GM12878 (cell line): ENCODE measurements at regions not wholly inside any gene's neighbourhood (a gene's known extent, or its start where the extent isn't known, plus 50 kb on each side); places are given as distances from the start of the nearest gene placed in this dataset.

Experiments
- ATAC-seq: fragments of 200-7000 bp; cut with Tn5 transposase; 3 replicates; pipeline ENCODE4 v1.9.1; 2020; ENCODE audit warnings: mild to moderate bottlenecking, moderate library complexity
- BruUV-seq: library from RNA; stranded (reverse); fragments of 400-500 nt; replicated peaks from 2 replicates; lab custom pipeline; 2021; lab: Mats Ljungman, UMichigan
- CTCF ChIA-PET: fragments of 300-600 bp; sonication (Branson Sonifier 250); formaldehyde crosslinking; extraction: SDS; loops from one replicate; lab custom pipeline; 2021; ENCODE audit warnings: inconsistent platforms; lab: Yijun Ruan, JAX
- POLR2A ChIA-PET: fragments of 350-600 bp; formaldehyde crosslinking; extraction: SDS; loops from one replicate; lab custom pipeline; 2021; ENCODE audit warnings: inconsistent platforms; lab: Charles Lee
- RAD21 ChIA-PET: fragments of 300-600 bp; sonication (Branson Sonifier 250); formaldehyde crosslinking; loops from one replicate; lab custom pipeline; 2023; ENCODE audit warnings: antibody characterized with exemption; ENCODE audit not compliant: unreplicated experiment; lab: Charles Lee
- SMC1A ChIA-PET: fragments of 300-600 bp; sonication (Branson Sonifier 250); formaldehyde crosslinking; loops from one replicate; lab custom pipeline; 2023; ENCODE audit not compliant: unreplicated experiment, uncharacterized antibody; lab: Charles Lee
- DNase-seq: peaks from one replicate; pipeline ENCODE4 v3.0.0-alpha.2; 2011; ENCODE audit warnings: low read depth, low spot score
- FAIRE-seq: peaks from 3 replicates; lab custom pipeline; 2011; peaks lifted over from hg19 to GRCh38; lab: Jason Lieb, UNC
- H2AFZ ChIP-seq: 2 replicates; pipeline ENCODE4 v1.6.0; 2011; ENCODE audit warnings: low read depth, low read length, control low read depth; ENCODE audit not compliant: control insufficient read depth
- H3K27ac ChIP-seq: 2 replicates; pipeline ENCODE4 v1.5.1; 2011; ENCODE audit warnings: control low read depth; ENCODE audit not compliant: control insufficient read depth, insufficient read depth
- H3K27me3 ChIP-seq, 2 experiments: replicated peaks in 1 of 2; 2 replicates each; pipeline versions ENCODE4 v1.6.0 to v1.6.1; 2011; ENCODE audit warnings: low read length in 1 of 2; ENCODE audit not compliant: control insufficient read depth in 2 of 2, insufficient read depth in 2 of 2
- H3K36me3 ChIP-seq, 2 experiments: 2 replicates each; pipeline ENCODE4 v1.5.1; 2011; ENCODE audit warnings: low read length in 1 of 2; ENCODE audit not compliant: control insufficient read depth in 2 of 2, insufficient read depth in 2 of 2
- H3K4me1 ChIP-seq: 2 replicates; pipeline ENCODE4 v1.6.1; 2011; ENCODE audit warnings: mild to moderate bottlenecking, low read length, moderate library complexity, mixed read lengths; ENCODE audit not compliant: control insufficient read depth, insufficient read depth
- H3K4me2 ChIP-seq: 2 replicates; pipeline ENCODE4 v1.6.0; 2011; ENCODE audit warnings: control low read depth; ENCODE audit not compliant: control insufficient read depth, insufficient read depth
- H3K4me3 ChIP-seq: fragments of 200-600 bp; sonication (generic); 2 replicates; pipeline ENCODE4 v1.5.1; 2016
- H3K79me2 ChIP-seq: 2 replicates; pipeline ENCODE4 v1.6.0; 2011; ENCODE audit warnings: low read length; ENCODE audit not compliant: control insufficient read depth, insufficient read depth
- H3K9ac ChIP-seq: 2 replicates; pipeline ENCODE4 v1.8.0; 2011; ENCODE audit warnings: low read length, control low read depth, mixed read lengths; ENCODE audit not compliant: control insufficient read depth, insufficient read depth
- H3K9me3 ChIP-seq: replicated peaks from 3 replicates; pipeline ENCODE4 v1.5.1; 2011; ENCODE audit warnings: mild to moderate bottlenecking, low read length; ENCODE audit not compliant: control insufficient read depth, insufficient read depth
- H4K20me1 ChIP-seq: 2 replicates; pipeline ENCODE4 v1.6.0; 2011; ENCODE audit not compliant: control insufficient read depth, insufficient read depth
- BRCA1 ChIP-seq: IDR thresholded peaks from 2 replicates; pipeline ENCODE4 v1.6.1; 2011; ENCODE audit warnings: low read depth, low read length, improper control_type of control experiment
- CHD4 ChIP-seq: fragments of 200-600 bp; sonication (generic); IDR thresholded peaks from 2 replicates; pipeline ENCODE4 v1.6.1; 2016; ENCODE audit warnings: mild to moderate bottlenecking
- DPF2 ChIP-seq: fragments of 450-650 bp; IDR thresholded peaks from 2 replicates; pipeline ENCODE4 v1.6.1; 2017; ENCODE audit warnings: mild to moderate bottlenecking
- GABPA ChIP-seq: IDR thresholded peaks from 2 replicates; pipeline ENCODE4 v1.6.1; 2014; ENCODE audit warnings: antibody characterized with exemption, low read depth, mild to moderate bottlenecking, inconsistent platforms
- MEF2B ChIP-seq: fragments of 450-650 bp; IDR thresholded peaks from 2 replicates; pipeline ENCODE4 v1.6.1; 2018; ENCODE audit warnings: mild to moderate bottlenecking, moderate library complexity; ENCODE audit not compliant: partially characterized antibody, poor library complexity, severe bottlenecking
- MTA2 ChIP-seq: fragments of 450-650 bp; IDR thresholded peaks from 2 replicates; pipeline ENCODE4 v1.6.1; 2016; ENCODE audit warnings: low read depth, mild to moderate bottlenecking, moderate library complexity
- SPI1 ChIP-seq: IDR thresholded peaks from 2 replicates; pipeline ENCODE4 v1.6.1; 2011; ENCODE audit warnings: low read depth, mild to moderate bottlenecking, low read length, moderate library complexity, borderline replicate concordance; ENCODE audit not compliant: insufficient read depth
- STAT3 ChIP-seq: IDR thresholded peaks from 2 replicates; pipeline ENCODE4 v1.6.1; 2011; ENCODE audit warnings: low read depth, low read length, improper control_type of control experiment
- ZBTB11 ChIP-seq: fragments of 450-650 bp; formaldehyde crosslinking; IDR thresholded peaks from 2 replicates; pipeline ENCODE4 v1.5.0; 2022; ENCODE audit warnings: mild to moderate bottlenecking, missing genetic modification characterization
- ZNF207 ChIP-seq: fragments of 450-650 bp; IDR thresholded peaks from 2 replicates; pipeline ENCODE4 v1.6.1; 2014; ENCODE audit warnings: antibody characterized with exemption, mild to moderate bottlenecking, borderline replicate concordance
- ZNF384 ChIP-seq: IDR thresholded peaks from 2 replicates; pipeline ENCODE4 v1.6.1; 2012; ENCODE audit warnings: low read depth, mild to moderate bottlenecking, low read length, improper control_type of control experiment, borderline replicate concordance
- WGBS: methylation state at CpG from one replicate; pipeline ENCODE4 v1.1.6; 2016; ENCODE audit warnings: low lambda C conversion rate; ENCODE audit not compliant: insufficient replicate concordance, insufficient coverage; ENCODE audit errors: missing lambda C conversion rate; 5-methylcytosine and 5-hydroxymethylcytosine counted together
- in situ Hi-C: fragments of 300-500 bp; cut with MboI; formaldehyde crosslinking; loops from 9 replicates; pipeline ENCODE4 v1.14.3; 2018; ENCODE audit warnings: mixed read lengths
- intact Hi-C: fragments of 100-400 bp; cut with micrococcal nuclease; formaldehyde crosslinking; loops from one replicate; pipeline ENCODE4 v1.14.2; 2022; ENCODE audit not compliant: unreplicated experiment

GRCh38 chr1:232440325-232441035 lies 189.5 kb downstream of the SIPA1L2 start (continued):
- no peak for TF ChIP-seq ZBTB11 (CRISPR knock-in tag)

- Histone ChIP-seq H3K9ac (no peak overlapping the region), H3K27ac (no peak overlapping the region), H3K9me3 (no peaks in the 10 kb centered on the region), H3K4me3 (no peak overlapping the region), H3K4me1 (no peaks in the 10 kb centered on the region), H3K4me2 (no peak overlapping the region), H2AFZ (no peak overlapping the region), H3K79me2 (no peaks in the 10 kb centered on the region), H3K36me3 (no peaks in the 10 kb centered on the region), H4K20me1 (no peaks in the 10 kb centered on the region), H3K27me3 (no peaks in the 10 kb centered on the region)
- FAIRE-seq (no peak), DNase-seq (no peak), ATAC-seq (no peak)
- ChIA-PET SMC1A (interaction anchor here (0.7 kb wide), 1 partner anchor 250 kb away, joined by 3 read pairs; no protein-coding TSS in a partner anchor), POLR2A (no interaction called here), RAD21 (no interaction called here), CTCF (no interaction called here)
- BruUV-seq: no TSS peak
- WGBS: 46% methylated on average over 14 of the region's 18 CpGs
- TF ChIP-seq STAT3 (no peak), SPI1 (no peak), ZNF207 (no peak), GABPA (no peak), BRCA1 (no peak), CHD4 (no peak), ZNF384 (no peak), MEF2B (no peak), DPF2 (no peak), MTA2 (no peak)
- intact Hi-C loops (no loop called here), in situ Hi-C loops (no loop called here)
Observed at GRCh38 chr1:232439011-232439410, 190.9 kb downstream of the SIPA1L2 start.
